Gastrocnemius medialis (tissue), 4 donors: ENCODE measurements at regions not wholly inside any gene's neighbourhood (a gene's known extent, or its start where the extent isn't known, plus 50 kb on each side); places are given as distances from the start of the nearest gene placed in this dataset.

Source experiments
- ATAC-seq, 2 donors: fragments of 150-250 bp; one replicate each; pipeline ENCODE4 v1.9.1; 2016
- DNase-seq, 2 donors: peaks; one replicate each; pipeline ENCODE4 v3.0.0-alpha.2; 2019
- H3K27ac ChIP-seq, 4 donors: fragments of 200-600 bp; sonication (generic); 1 replicate in 1 of 4; 2 replicates in 3 of 4; pipeline ENCODE4 v1.5.1; 2016 to 2018; ENCODE audit warnings: mild to moderate bottlenecking in 2 of 4, moderate library complexity in 1 of 4
- H3K27me3 ChIP-seq, 3 donors: fragments of 200-600 bp; sonication (generic) in 2 of 3; 1 replicate in 1 of 3; 2 replicates in 2 of 3; pipeline versions ENCODE4 v1.5.1 to v1.6.0; 2016 to 2019; ENCODE audit warnings: mild to moderate bottlenecking in 1 of 3, moderate library complexity in 1 of 3
- H3K36me3 ChIP-seq, 2 donors: fragments of 200-600 bp; sonication (generic) in 1 of 2; one replicate each; pipeline ENCODE4 v1.5.1; 2017 to 2018
- H3K4me1 ChIP-seq, 2 donors: fragments of 200-600 bp; sonication (generic) in 1 of 2; one replicate each; pipeline ENCODE4 v1.5.1; 2016 to 2017; ENCODE audit warnings: mild to moderate bottlenecking in 2 of 2
- H3K4me3 ChIP-seq, 4 donors: fragments of 200-600 bp; sonication (generic) in 3 of 4; 1 replicate in 1 of 4; 2 replicates in 3 of 4; pipeline ENCODE4 v1.5.1; 2016 to 2019; ENCODE audit warnings: mild to moderate bottlenecking in 2 of 4
- H3K9me3 ChIP-seq, 3 donors: fragments of 200-600 bp; sonication (generic) in 2 of 3; 1 replicate in 1 of 3; 2 replicates in 2 of 3; pipeline ENCODE4 v1.5.1; 2016 to 2019
- CTCF ChIP-seq, 5 experiments: fragments of 450-650 bp in 3 of 5; fragments of 200-600 bp in 2 of 5; sonication (generic) in 2 of 5; IDR thresholded peaks in 4 of 5; conservative IDR thresholded peaks in 1 of 5; 1 replicate in 4 of 5; 2 replicates in 1 of 5; pipeline ENCODE4 v1.5.1; 2016 to 2019; ENCODE audit warnings: antibody characterized with exemption in 5 of 5, mild to moderate bottlenecking in 3 of 5, moderate library complexity in 3 of 5
- POLR2A ChIP-seq, 2 donors: fragments of 450-650 bp; IDR thresholded peaks; one replicate each; pipeline ENCODE4 v1.6.1; 2017; ENCODE audit warnings: antibody characterized with exemption in 2 of 2, mild to moderate bottlenecking in 2 of 2, moderate library complexity in 2 of 2
- in situ Hi-C, 4 donors: fragments of 200-750 bp; cut with MboI; loops; one replicate each; pipeline versions ENCODE4 v1.15.0 to v1.8.0; 2017; ENCODE audit warnings: low sequenced_read_pairs in 4 of 4
- intact Hi-C: fragments of 100-400 bp; cut with DNase I; formaldehyde crosslinking; loops from one replicate; pipeline ENCODE4 v1.15.1; 2023; ENCODE audit warnings: low total_unique reads

GRCh38 chr20:56996533-56996932 lies 269.9 kb downstream of the BMP7 start:
- H3K27me3 ChIP-seq, result no peaks in the 10 kb centered on the region
- ATAC-seq, result no peak
- intact Hi-C loops, result no loop called here
- H3K27ac ChIP-seq, result no peak overlapping the region
- no peak overlapping the region for H3K4me3 ChIP-seq
- no peaks in the 10 kb centered on the region for H3K36me3 ChIP-seq
- peaks cover 0 to 6% (median 2%) of the 10 kb centered on the region in 3 donors for H3K9me3 ChIP-seq
- no peaks in the 10 kb centered on the region for H3K4me1 ChIP-seq
- TF ChIP-seq CTCF (IDR thresholded peaks at IDR 0.05 in 4 of 5, conservative IDR thresholded peaks at IDR 0.05 in 1 of 5) (no peak), POLR2A (IDR thresholded peaks at IDR 0.05) (no peak)
- no peak for DNase-seq
- in situ Hi-C loops, result no loop called here

- TF ChIP-seq CTCF (IDR thresholded peaks at IDR 0.05 in 4 of 5, conservative IDR thresholded peaks at IDR 0.05 in 1 of 5) (no peak), POLR2A (IDR thresholded peaks at IDR 0.05) (no peak)
- in situ Hi-C loops (no loop called here), intact Hi-C loops (no loop called here)
Measured at GRCh38 chr20:56998438-56998837, 268.0 kb downstream of the BMP7 start.

GRCh38 chr20:57000441-57000968 lies 265.9 kb downstream of the BMP7 start:
- Histone ChIP-seq H3K36me3 (no peaks in the 10 kb centered on the region), H3K27me3 (peaks cover 0 to 4% (median 0%) of the 10 kb centered on the region in 3 donors), H3K4me3 (no peak overlapping the region), H3K4me1 (no peaks in the 10 kb centered on the region), H3K27ac (no peak overlapping the region), H3K9me3 (peaks cover 0 to 6% (median 2%) of the 10 kb centered on the region in 3 donors)
- no peak for TF ChIP-seq CTCF (IDR thresholded peaks at IDR 0.05 in 4 of 5, conservative IDR thresholded peaks at IDR 0.05 in 1 of 5)
- no peak for TF ChIP-seq POLR2A (IDR thresholded peaks at IDR 0.05)
- ATAC-seq, result no peak
- no peak for DNase-seq
- in situ Hi-C loops (no loop called here), intact Hi-C loops (no loop called here)

More at GRCh38 chr20:56998438-56998837, 268.0 kb downstream of the BMP7 start:
- Histone ChIP-seq H3K4me3 (no peak overlapping the region), H3K4me1 (no peaks in the 10 kb centered on the region), H3K9me3 (peaks cover 0 to 6% (median 2%) of the 10 kb centered on the region in 3 donors), H3K27ac (no peak overlapping the region), H3K36me3 (no peaks in the 10 kb centered on the region), H3K27me3 (no peaks in the 10 kb centered on the region)
- DNase-seq, result no peak
- no peak for ATAC-seq

- intact Hi-C loops, result no loop called here
- Histone ChIP-seq H3K9me3 (peaks cover 0 to 6% (median 2%) of the 10 kb centered on the region in 3 donors), H3K27me3 (peaks cover 0 to 4% (median 0%) of the 10 kb centered on the region in 3 donors), H3K27ac (no peak overlapping the region), H3K36me3 (no peaks in the 10 kb centered on the region), H3K4me1 (no peaks in the 10 kb centered on the region), H3K4me3 (no peak overlapping the region)
- in situ Hi-C loops, result no loop called here
- ATAC-seq, result no peak
- no peak for TF ChIP-seq POLR2A (IDR thresholded peaks at IDR 0.05)
- TF ChIP-seq CTCF (IDR thresholded peaks at IDR 0.05 in 4 of 5, conservative IDR thresholded peaks at IDR 0.05 in 1 of 5), result no peak
- DNase-seq, result no peak
Measured at GRCh38 chr20:57001126-57001767, 265.2 kb downstream of the BMP7 start.
